Gastroesophageal sphincter (tissue), 4 donors: ENCODE measurements at regions not wholly inside any gene's neighbourhood (a gene's known extent, or its start where the extent isn't known, plus 50 kb on each side); places are given as distances from the start of the nearest gene placed in this dataset.

Experiments
- ATAC-seq: fragments of 150-250 bp; one replicate; pipeline ENCODE4 v1.9.1; 2016; ENCODE audit warnings: mild to moderate bottlenecking, moderate library complexity
- H3K27ac ChIP-seq, 4 donors: fragments of 200-600 bp; sonication (generic) in 3 of 4; 1 replicate in 3 of 4; 2 replicates in 1 of 4; pipeline ENCODE4 v1.5.1; 2016 to 2019
- H3K27me3 ChIP-seq: fragments of 200-600 bp; sonication (generic); one replicate; pipeline ENCODE4 v1.5.1; 2019
- H3K36me3 ChIP-seq, 2 donors: fragments of 200-600 bp; sonication (generic); one replicate each; pipeline ENCODE4 v1.5.1; 2019; ENCODE audit warnings: control low read depth in 1 of 2
- H3K4me1 ChIP-seq, 3 donors: fragments of 200-600 bp; sonication (generic); 1 replicate in 2 of 3; 2 replicates in 1 of 3; pipeline ENCODE4 v1.5.1; 2016 to 2019; ENCODE audit warnings: control low read depth in 2 of 3
- H3K4me3 ChIP-seq, 2 donors: fragments of 200-600 bp; sonication (generic); one replicate each; pipeline ENCODE4 v1.5.1; 2019; ENCODE audit warnings: mild to moderate bottlenecking in 1 of 2, moderate library complexity in 1 of 2
- H3K9me3 ChIP-seq, 3 donors: fragments of 200-600 bp; sonication (generic); one replicate each; pipeline ENCODE4 v1.5.1; 2017 to 2019; ENCODE audit warnings: control low read depth in 2 of 3
- EP300 ChIP-seq: sonication (generic); formaldehyde crosslinking; IDR thresholded peaks from one replicate; pipeline ENCODE4 v1.6.1; 2017; ENCODE audit warnings: antibody characterized with exemption, mild to moderate bottlenecking
- POLR2A ChIP-seq, 2 donors: fragments of 450-650 bp; IDR thresholded peaks; one replicate each; pipeline ENCODE4 v1.6.1; 2017; ENCODE audit warnings: antibody characterized with exemption in 2 of 2, mild to moderate bottlenecking in 2 of 2, moderate library complexity in 1 of 2
- POLR2AphosphoS5 ChIP-seq: sonication (generic); formaldehyde crosslinking; IDR thresholded peaks from one replicate; pipeline ENCODE4 v1.6.1; 2017; ENCODE audit warnings: antibody characterized with exemption
- WGBS, 2 donors: methylation state at CpG; one replicate each; pipeline ENCODE4 v1.1.5; 2018; ENCODE audit warnings: low coverage in 1 of 2; 5-methylcytosine and 5-hydroxymethylcytosine counted together
- small RNA-seq, 4 donors: library from RNA; depleted of rRNA; stranded (forward); fragments of <200 nt; gene quantifications; one replicate each; pipeline ENCODE3, GENCODE V24; 2016
- TF ChIP-seq, protein P1 (sequence below), 4 experiments: fragments of 200-600 bp in 2 of 4; fragments of 450-650 bp in 2 of 4; sonication (generic) in 1 of 4; IDR thresholded peaks; one replicate each; pipeline ENCODE4 v1.5.1; 2017 to 2019; ENCODE audit warnings: antibody characterized with exemption in 4 of 4, mild to moderate bottlenecking in 2 of 4, moderate library complexity in 2 of 4

DNA sequence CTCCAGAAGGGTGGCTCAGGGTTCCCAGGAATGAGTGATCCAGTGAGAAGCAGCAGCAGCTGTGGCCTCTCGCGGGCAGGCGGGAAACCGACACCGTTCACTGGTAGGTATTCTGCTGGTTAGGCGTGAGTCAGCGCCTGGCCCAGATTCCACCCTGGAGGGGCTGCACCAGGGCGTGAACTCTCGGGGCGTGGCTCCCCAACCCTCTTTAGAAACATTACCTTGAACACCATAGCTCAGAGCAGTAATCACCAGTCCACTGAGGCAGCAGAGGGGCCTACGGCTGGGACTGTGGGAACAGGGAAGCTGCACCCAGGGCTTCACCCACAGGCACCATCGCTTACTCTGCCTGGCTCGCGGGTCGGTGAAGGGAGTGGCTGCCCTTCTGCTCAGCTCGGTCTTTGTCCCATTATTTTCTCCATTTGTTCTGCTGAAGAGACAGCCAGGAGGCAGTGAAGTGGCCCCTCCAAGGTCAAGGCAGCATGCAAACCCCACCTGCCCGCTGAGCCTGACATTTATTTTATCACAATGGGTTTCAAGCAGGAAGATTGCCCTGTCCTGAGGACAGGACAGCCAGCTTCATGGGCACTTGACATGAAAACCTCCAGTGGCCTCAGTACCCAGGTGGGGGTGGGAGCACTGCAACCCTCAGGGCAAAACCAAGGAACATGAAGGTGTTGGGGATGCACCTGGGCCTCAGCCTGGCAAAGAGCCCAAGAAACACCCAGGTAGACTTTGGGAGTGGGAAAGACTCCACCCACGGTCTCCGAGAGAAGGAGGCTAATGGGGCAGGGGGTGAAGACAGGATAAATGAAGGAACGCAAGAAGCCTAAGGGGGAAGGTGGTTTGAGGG, 51.0 kb upstream of the CD93 start:
- Histone ChIP-seq H3K27ac (no peak overlapping the region), H3K27me3 (no peaks in the 10 kb centered on the region), H3K4me1 (peaks cover 0 to 19% (median 0%) of the 10 kb centered on the region in 3 donors), H3K9me3 (no peaks in the 10 kb centered on the region), H3K4me3 (no peak overlapping the region), H3K36me3 (no peaks in the 10 kb centered on the region)
- 98 to 100% methylated on average over 4 to 9 of the region's 20 CpGs for WGBS, 2 donors
- TF ChIP-seq EP300 (no peak), POLR2AphosphoS5 (no peak), POLR2A (IDR thresholded peaks at IDR 0.05) (no peak)
- TF ChIP-seq, protein P1, sequence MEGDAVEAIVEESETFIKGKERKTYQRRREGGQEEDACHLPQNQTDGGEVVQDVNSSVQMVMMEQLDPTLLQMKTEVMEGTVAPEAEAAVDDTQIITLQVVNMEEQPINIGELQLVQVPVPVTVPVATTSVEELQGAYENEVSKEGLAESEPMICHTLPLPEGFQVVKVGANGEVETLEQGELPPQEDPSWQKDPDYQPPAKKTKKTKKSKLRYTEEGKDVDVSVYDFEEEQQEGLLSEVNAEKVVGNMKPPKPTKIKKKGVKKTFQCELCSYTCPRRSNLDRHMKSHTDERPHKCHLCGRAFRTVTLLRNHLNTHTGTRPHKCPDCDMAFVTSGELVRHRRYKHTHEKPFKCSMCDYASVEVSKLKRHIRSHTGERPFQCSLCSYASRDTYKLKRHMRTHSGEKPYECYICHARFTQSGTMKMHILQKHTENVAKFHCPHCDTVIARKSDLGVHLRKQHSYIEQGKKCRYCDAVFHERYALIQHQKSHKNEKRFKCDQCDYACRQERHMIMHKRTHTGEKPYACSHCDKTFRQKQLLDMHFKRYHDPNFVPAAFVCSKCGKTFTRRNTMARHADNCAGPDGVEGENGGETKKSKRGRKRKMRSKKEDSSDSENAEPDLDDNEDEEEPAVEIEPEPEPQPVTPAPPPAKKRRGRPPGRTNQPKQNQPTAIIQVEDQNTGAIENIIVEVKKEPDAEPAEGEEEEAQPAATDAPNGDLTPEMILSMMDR (IDR thresholded peaks at IDR 0.05) = no peak
- no peak for ATAC-seq

GRCh38 chr20:23135449-23136420, 49.6 kb upstream of the CD93 start:
- ATAC-seq = peak; percentile 32
- TF ChIP-seq POLR2A (IDR thresholded peaks at IDR 0.05) (no peak), EP300 (no peak), POLR2AphosphoS5 (no peak)
- TF ChIP-seq, protein P1 (IDR thresholded peaks at IDR 0.05) = no peak
- Histone ChIP-seq H3K4me3 (no peak overlapping the region), H3K27me3 (no peaks in the 10 kb centered on the region), H3K36me3 (no peaks in the 10 kb centered on the region), H3K27ac (no peak overlapping the region), H3K9me3 (no peaks in the 10 kb centered on the region), H3K4me1 (peaks cover 0 to 15% (median 0%) of the 10 kb centered on the region in 3 donors)
- WGBS, 2 donors = 76 to 81% methylated on average over 8 of the region's 8 CpGs

Small RNA genes in the stretch of these regions (small RNA-seq; reads per million reads assigned to genes)
- gene RNA5SP478 = 0 to 0.82 (median 0.15) reads per million in 4 donors
